Mammary epithelial cell (primary cell): ENCODE measurements at regions not wholly inside any gene's neighbourhood (a gene's known extent, or its start where the extent isn't known, plus 50 kb on each side); places are given as distances from the start of the nearest gene placed in this dataset.
"Not testable (repeated sequence)": the region's sequence is repeated elsewhere in the genome, so short reads cannot be mapped to it uniquely, and the experiment has no call there.

ENCODE experiments used
- CTCF ChIP-seq, 2 donors: IDR thresholded peaks in 1 of 2; conservative IDR thresholded peaks in 1 of 2; 2 replicates each; pipeline ENCODE4 v1.5.1; 2011 to 2012; ENCODE audit warnings: inconsistent platforms in 2 of 2, low read length in 2 of 2, mild to moderate bottlenecking in 2 of 2, control low read depth in 1 of 2, low read depth in 1 of 2; ENCODE audit not compliant: insufficient read depth in 1 of 2; ENCODE audit errors: extremely low read depth in 1 of 2
- EZH2 ChIP-seq: IDR thresholded peaks from 2 replicates; pipeline ENCODE4 v1.6.1; 2012; ENCODE audit warnings: low read length, inconsistent platforms, borderline replicate concordance

- TF ChIP-seq EZH2; CTCF (conservative IDR thresholded peaks at IDR 0.05 in 1 of 2, IDR thresholded peaks at IDR 0.05 in 1 of 2; ENCODE audit: extremely low read depth in 1 of 2, insufficient read depth in 1 of 2, low read depth in 1 of 2, low read length in 2 of 2): not testable (repeated sequence)
These were observed 264.2 kb upstream of the EYS start for GRCh38 chr6:65971252-65971651.
